ENCODE measurements at regions not wholly inside any gene's neighbourhood (a gene's known extent, or its start where the extent isn't known, plus 50 kb on each side); places are given as distances from the start of the nearest gene placed in this dataset.

- no peak for DNase-seq (ENCODE audit: low spot score)
Measured at GRCh38 chr6:3591970-3592369, 135.1 kb upstream of the SLC22A23 start.

DNA sequence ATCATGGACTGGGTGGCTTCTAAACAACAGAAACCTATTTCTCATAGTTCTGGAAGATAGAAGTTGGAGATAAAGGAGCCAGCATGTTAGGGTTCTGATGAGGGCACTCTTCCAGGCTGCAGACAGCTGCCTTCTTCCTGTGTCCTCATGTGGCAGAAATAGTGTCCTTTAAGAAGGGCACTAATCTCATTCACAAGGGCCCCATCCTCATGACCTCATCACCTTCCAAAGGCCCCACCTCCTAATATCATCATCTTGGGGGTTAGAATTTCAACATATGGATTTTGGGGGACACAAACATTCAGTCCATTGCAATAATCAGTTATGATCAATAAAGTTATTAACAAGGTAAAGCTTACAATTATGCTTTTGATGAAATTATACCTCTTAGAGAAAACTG, 130.8 kb upstream of the SLC22A23 start:
- DNase-seq (ENCODE audit: low spot score), result no peak

DNA sequence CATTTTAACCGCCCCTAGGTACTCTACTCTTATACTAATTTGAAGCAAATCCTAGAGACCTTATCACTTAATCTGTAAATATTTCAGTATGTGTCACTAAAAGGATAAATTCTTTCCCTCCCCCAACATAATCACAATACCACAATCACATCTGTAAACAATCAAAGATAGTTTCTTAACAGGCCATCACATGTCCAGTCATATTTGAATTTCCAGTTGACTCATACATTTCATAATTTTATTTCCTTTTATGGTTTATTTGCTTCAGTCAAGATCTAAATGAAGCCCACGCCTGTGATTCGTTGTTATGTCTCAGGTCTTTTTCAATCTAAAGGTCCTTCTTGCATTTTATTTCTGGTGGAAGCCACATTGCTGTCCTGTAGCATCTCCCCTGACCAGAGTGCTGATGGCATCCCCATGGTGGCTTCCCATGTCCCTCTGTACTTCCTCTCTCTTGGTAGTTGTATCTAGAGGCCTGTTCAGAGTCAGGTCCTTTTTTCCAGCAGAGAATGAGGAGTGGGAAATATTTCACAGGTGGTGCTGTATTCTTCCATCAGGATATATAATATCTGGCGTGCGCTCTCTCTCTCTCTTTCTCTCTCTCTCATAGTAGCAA, 128.6 kb upstream of the SLC22A23 start:
- no peak for DNase-seq (ENCODE audit: low spot score)

DNA sequence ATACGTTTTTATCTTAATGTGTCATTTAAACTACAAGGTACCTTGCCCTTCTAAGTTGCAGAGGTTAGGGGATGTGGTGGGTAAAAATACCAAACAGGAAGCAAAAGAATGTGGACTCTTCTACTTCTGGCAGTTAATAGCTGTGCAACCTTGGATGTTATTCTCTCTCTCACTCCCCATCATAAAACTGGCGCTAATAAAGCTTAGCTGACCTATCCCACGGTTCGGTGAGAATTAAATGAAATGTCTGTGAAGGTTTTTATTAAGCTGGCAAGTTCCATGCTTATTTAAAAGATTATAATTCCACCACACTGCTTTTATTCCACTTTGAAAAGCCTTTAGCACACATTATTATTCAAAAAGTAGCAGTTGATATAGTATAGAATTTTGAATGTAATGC, 127.8 kb upstream of the SLC22A23 start:
- no peak for DNase-seq (ENCODE audit: low spot score)

DNA sequence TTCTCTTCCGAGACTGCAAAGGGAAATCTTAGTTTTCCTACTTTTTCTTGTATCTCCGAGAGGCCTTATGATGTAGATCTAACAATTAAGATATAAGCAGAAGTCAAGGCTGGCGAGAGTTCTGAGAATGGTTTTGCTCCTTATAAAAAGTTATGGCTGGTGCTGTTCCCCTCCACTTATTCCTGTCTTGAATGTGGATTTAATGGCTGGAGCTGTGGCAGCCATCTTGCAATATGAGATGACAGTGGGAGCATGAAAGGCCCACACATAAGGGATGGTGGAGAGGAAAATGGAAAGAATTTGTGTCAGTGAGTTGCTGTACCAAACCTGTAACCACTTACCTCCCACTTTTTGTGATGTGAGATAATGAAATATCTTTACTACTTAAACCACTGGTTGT, 124.6 kb upstream of the SLC22A23 start:
- DNase-seq (ENCODE audit: low spot score), result no peak

- DNase-seq (ENCODE audit: low spot score), result no peak
Measured at GRCh38 chr6:3579652-3580175, 122.9 kb upstream of the SLC22A23 start.

DNA sequence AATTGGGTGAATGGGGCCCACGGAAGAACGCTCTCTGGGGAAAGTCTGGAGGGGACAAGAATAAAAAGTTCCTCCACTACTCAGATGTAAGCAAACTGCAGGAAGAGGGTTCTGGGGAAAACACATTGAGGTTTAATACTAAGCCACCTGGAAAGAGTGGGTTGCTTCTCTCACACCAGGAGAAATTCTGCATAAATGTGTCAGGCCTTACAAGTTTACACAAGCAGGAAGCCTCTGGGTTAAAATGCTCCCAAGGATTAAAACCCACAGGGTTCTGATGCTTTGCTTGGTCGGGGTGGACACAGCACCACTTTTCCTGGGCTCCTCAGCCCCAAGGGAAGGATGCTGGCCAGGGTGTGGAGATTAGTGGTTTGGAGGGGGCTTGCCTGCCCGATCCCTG, 122.1 kb upstream of the SLC22A23 start:
- no peak for DNase-seq (ENCODE audit: low spot score)

GRCh38 chr6:3577517-3577916, 120.7 kb upstream of the SLC22A23 start:
- no peak for DNase-seq (ENCODE audit: low spot score)

- DNase-seq (ENCODE audit: low spot score), result peak; percentile 72
Measured at GRCh38 chr6:3575701-3576100, 118.9 kb upstream of the SLC22A23 start.

GRCh38 chr6:3575166-3575565, 118.3 kb upstream of the SLC22A23 start:
- no peak for DNase-seq (ENCODE audit: low spot score)

GRCh38 chr6:3573670-3574069, 116.8 kb upstream of the SLC22A23 start:
- DNase-seq (ENCODE audit: low spot score), result no peak

DNA sequence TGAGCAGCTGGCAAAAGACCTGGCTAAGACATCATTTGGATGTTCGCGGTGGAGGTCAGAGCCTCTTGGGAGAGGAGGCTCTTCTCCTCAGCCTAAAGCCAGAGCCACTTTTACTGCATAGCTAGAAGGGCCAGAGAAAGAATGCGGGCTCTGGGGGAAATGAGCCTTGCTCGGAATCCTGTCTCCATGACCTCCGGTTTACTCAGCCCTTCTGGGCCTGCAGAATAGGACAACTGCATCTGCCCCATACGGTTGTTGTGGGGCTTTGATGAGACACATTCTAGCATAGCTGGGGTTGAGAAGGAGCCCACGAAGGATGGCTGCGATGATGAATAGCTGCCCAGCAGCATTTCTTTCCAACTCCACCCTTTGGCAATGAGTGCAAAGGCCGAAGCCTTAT, 115.0 kb upstream of the SLC22A23 start:
- no peak for DNase-seq (ENCODE audit: low spot score)

GRCh38 chr6:3571250-3571681, 114.4 kb upstream of the SLC22A23 start:
- peak; percentile 40 for DNase-seq (ENCODE audit: low spot score)

DNA sequence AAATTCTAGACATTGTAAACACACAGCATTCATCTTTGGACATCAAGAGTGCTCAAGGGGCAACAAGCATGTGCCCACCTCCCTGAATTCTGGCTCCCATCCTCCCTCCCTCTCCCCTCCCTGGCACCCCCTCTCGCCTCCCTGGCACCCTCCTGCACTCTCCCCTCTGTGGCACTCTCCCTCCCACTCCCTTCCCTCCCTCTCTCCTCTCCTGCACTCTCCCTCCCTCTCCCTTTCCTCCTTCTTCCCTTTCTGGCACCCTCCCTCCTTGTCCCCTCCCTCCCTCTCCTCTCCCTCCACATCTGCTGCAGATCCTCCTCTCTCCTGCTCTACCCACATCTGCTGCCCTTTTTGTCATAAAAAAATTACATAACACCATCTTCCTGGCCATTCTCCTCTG, 113.0 kb upstream of the SLC22A23 start:
- no peak for DNase-seq (ENCODE audit: low spot score)

DNA sequence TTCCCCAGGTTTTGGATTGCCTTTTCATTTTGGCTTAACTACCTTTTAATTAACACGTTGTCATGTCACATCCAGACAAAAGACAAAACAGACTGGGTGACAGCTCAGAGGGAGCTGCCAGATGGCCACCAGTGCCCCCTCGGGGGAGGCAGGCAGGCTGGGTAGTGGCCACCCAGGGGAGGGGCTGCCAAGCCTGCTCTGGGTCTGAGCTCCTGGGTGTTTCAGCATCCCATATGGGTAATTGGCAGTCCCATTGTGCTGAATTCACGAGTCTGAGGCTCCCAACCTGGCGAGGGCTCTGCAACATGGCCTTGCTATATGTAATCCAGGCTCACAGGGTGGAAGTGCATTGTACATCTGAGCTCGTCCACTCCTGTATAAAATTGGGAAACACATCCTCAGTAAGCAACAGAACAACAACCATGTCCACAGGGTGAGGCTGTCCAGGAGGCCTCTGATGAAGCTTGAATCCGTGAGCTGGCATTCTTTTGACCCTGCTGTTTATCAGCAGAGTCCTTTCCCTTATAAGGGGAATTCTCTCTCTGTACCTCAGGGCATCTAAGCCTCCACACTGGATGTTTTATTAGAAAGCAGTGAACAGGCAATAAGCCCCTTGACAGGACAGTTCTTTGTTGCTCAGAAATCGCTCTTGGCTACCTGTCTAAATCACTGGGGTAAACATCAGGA, 111.7 kb upstream of the SLC22A23 start:
- peak; percentile 69 for DNase-seq (ENCODE audit: low spot score)

GRCh38 chr6:3566812-3567211, 110.0 kb upstream of the SLC22A23 start:
- DNase-seq (ENCODE audit: low spot score), result no peak

GRCh38 chr6:3565291-3565690, 108.4 kb upstream of the SLC22A23 start:
- no peak for DNase-seq (ENCODE audit: low spot score)

DNA sequence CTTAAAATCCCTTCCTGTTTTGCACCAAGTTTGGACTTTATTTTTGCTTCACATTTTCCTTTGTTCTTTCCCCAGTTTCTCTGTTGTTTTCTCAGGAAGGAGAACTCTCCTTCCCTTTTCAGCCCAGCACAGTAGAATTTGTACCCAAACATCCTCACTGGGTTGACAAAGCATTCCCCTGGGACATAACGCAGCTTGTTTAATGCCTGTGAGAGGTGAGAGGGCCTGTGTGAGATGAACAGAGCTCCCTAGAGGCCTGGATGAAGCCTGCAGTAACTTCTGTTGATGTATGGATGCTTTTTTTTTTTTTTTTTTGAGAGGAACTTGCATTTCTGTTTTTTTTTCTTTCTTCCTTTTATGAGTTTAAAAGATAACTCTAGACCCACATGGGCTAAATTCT, 104.9 kb upstream of the SLC22A23 start:
- DNase-seq (ENCODE audit: low spot score), result no peak

GRCh38 chr6:3560211-3560610, 103.4 kb upstream of the SLC22A23 start:
- DNase-seq (ENCODE audit: low spot score), result no peak

DNA sequence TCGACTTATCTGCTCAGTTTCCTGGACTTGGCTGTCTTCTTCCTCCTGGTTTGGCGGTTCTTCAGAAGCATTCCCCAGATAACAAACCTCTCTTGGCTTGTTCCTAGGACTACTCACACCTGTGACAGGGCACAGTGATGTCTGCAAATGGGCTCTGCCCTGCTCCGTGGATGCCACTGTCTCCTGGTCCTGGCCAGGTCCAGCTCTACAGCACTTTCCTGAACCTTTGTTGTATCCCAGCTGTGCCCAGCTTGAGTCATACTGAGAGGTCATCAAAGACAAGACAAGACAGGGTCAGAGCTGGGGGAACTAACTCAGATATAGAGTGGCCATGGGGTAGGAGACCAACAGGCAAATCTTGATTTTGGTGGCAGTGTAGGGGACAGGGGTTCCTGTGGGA, 102.7 kb upstream of the SLC22A23 start:
- DNase-seq (ENCODE audit: low spot score), result no peak

GRCh38 chr6:3557336-3557735, 100.5 kb upstream of the SLC22A23 start:
- no peak for DNase-seq (ENCODE audit: low spot score)

- no peak for DNase-seq (ENCODE audit: low spot score)
Measured at GRCh38 chr6:3553254-3553653, 96.4 kb upstream of the SLC22A23 start.

GRCh38 chr6:3551716-3552511, 95.1 kb upstream of the SLC22A23 start:
- DNase-seq (ENCODE audit: low spot score), result no peak
